Fibroblast of villous mesenchyme (primary cell): ENCODE measurements at regions not wholly inside any gene's neighbourhood (a gene's known extent, or its start where the extent isn't known, plus 50 kb on each side); places are given as distances from the start of the nearest gene placed in this dataset.

Source experiments
- DNase-seq: peaks from one replicate; pipeline ENCODE4 v3.0.0-alpha.2; 2010; ENCODE audit warnings: low read depth
- H3K4me3 ChIP-seq: 2 replicates; pipeline ENCODE4 v1.5.1; 2011; ENCODE audit warnings: low read depth, mild to moderate bottlenecking, low read length
- TF ChIP-seq, protein P1 (sequence below): IDR thresholded peaks from 2 replicates; pipeline ENCODE4 v1.5.1; 2012; ENCODE audit warnings: low read depth, mild to moderate bottlenecking, low read length; ENCODE audit not compliant: insufficient read depth

DNA sequence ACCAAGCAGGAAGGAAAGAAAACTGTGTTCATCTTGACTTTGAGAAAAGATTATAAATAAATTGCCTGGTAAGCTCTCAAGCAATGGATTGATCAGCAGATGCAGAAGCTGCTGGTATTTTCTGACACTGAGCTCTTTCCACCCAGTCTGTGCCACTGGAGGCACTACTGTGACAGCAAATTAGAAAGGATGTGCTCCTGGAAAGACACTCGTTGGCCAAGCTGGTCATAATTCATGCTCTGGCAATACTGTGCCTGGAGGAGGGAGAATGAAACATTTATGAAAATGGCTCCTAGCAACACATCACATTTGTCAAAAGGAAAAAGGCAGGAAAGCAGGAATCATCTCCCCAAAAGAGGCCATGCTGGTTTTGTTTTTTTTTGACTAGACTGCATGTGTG lies 84.2 kb downstream of the CAVIN4 start:
- no peak for DNase-seq
- no peak overlapping the region for H3K4me3 ChIP-seq
- TF ChIP-seq, protein P1, sequence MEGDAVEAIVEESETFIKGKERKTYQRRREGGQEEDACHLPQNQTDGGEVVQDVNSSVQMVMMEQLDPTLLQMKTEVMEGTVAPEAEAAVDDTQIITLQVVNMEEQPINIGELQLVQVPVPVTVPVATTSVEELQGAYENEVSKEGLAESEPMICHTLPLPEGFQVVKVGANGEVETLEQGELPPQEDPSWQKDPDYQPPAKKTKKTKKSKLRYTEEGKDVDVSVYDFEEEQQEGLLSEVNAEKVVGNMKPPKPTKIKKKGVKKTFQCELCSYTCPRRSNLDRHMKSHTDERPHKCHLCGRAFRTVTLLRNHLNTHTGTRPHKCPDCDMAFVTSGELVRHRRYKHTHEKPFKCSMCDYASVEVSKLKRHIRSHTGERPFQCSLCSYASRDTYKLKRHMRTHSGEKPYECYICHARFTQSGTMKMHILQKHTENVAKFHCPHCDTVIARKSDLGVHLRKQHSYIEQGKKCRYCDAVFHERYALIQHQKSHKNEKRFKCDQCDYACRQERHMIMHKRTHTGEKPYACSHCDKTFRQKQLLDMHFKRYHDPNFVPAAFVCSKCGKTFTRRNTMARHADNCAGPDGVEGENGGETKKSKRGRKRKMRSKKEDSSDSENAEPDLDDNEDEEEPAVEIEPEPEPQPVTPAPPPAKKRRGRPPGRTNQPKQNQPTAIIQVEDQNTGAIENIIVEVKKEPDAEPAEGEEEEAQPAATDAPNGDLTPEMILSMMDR = no peak

DNA sequence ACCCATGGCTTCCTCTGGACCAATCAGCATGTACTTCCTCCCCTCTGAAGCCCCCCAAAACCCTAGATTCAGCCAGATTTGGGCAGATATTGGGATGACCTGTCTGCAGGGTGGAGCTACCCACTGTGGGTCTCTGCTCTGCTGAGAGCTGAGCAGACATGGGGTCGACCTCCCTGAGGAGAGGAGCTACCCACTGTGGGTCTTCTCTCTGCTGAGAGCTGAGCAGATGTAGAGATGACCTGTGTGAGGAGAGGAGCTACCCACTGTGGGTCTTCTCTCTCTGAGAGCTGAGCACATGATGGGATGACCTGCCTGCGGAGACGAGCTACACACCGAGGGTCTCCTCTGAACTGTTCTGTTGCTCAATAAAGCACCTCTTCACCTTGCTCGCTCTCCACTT lies 89.6 kb downstream of the CAVIN4 start:
- DNase-seq = no peak
- TF ChIP-seq, protein P1 = no peak

DNA sequence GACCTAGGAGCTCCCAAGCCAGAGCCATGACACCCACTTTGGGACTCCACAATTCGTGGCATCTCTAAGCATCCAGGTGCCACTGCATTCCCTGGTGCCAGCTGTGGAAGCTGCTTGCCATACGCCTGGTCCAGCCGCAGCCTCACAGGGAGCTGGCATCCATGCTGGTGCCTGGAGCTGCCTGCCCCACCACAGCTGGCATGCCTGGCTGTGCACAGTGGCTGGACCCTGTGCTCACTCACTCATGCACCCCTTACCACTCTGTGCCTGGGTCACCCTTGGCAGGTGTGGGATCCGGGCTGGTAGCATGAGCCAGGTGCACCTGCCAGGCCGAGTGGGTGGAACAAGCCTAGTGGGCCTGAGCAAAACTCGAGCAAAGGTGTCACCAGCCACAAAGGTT lies 90.1 kb downstream of the CAVIN4 start:
- TF ChIP-seq, protein P1 = no peak
- H3K4me3 ChIP-seq = no peak overlapping the region
- DNase-seq = no peak

More for the DNA sequence above, 89.6 kb downstream of the CAVIN4 start:
- no peak overlapping the region for H3K4me3 ChIP-seq

DNA sequence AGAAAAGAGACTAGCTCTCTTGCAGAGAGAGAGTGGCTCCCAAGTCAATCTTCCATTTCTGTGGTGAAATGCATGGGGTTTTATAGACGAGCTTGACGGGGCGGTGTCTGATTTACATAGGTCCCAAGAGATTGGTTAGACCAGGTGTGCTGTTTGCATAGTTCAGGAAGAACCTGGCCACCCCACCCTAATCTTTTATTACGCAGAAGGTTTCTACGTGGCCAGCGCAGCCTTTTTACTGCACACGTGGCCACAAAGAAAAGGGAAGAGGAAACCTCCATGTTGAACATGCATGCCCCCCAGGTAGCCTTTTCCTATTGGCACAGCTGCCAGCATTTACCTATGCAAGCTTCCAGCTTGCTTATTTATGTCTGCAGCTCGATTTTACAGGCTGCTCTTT lies 92.1 kb downstream of the CAVIN4 start:
- TF ChIP-seq, protein P1 = no peak
- no peak overlapping the region for H3K4me3 ChIP-seq
- DNase-seq = no peak

DNA sequence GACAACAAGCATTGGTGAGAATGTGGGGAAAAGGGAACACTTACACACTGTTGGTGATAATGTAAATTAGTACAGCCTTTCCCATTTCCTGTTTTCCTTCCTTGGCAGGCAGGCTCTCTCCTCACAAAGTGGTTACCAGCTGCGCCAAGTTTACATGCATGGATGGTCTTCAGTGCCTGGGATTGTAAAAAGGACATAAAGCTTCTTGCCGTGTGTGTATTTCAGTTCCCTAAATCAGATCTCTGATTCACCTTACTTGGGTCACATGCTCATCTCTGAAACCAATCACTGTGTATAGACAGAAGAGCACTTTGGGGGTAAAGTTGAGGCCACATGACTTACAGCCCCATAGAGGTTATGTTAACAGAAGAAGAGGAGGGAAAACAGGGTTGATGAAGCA lies 92.8 kb downstream of the CAVIN4 start:
- no peak overlapping the region for H3K4me3 ChIP-seq
- TF ChIP-seq, protein P1 = no peak
- DNase-seq = no peak

DNA sequence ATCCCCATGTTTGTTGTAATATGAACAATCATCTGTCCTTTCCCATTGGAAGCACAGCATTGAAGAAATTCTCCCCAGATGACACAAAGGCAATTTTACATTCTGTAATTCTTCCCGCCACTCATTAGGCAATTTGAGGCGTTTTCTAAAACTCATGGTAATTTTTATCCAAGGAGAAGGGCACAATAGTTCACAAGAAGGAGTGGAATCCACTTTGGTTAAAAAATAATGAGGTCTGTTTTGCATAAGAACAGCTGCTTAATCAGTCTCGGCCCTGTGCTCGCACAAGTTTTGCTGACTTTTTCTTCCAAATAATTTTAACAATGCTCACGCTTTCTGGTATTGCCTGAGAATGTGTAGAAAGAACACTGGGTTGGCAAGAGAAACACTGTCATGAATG lies 94.0 kb downstream of the CAVIN4 start:
- no peak overlapping the region for H3K4me3 ChIP-seq
- TF ChIP-seq, protein P1 = no peak
- DNase-seq = no peak

DNA sequence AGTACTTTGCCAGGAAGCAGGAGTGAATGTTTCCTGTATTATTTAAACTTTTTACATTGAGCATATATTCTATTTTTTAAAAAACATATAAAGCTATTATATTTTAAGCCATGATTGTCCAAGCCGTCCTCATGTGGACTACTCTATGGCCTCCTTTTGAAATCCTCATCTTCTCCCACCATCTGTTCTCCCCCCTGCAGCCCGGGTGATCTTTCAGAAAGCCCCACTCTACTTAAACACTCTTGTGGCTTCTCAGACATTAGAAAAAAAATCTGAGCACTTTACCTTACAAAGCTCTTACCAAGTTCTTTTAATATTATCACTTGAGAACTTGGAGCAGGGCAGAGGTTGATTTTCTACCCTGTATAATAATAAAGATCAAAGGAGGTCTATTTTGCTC lies 95.4 kb downstream of the CAVIN4 start:
- TF ChIP-seq, protein P1 = no peak
- no peak for DNase-seq
- no peak overlapping the region for H3K4me3 ChIP-seq
